Lower leg skin (tissue), 3 donors: ENCODE measurements at regions not wholly inside any gene's neighbourhood (a gene's known extent, or its start where the extent isn't known, plus 50 kb on each side); places are given as distances from the start of the nearest gene placed in this dataset.

Source experiments
- POLR2A ChIP-seq, 2 donors: fragments of 450-650 bp; IDR thresholded peaks; one replicate each; pipeline ENCODE4 v1.6.1; 2016 to 2017; ENCODE audit warnings: antibody characterized with exemption in 2 of 2, mild to moderate bottlenecking in 1 of 2, moderate library complexity in 1 of 2
- TF ChIP-seq, protein P1 (sequence below), 3 donors: fragments of 450-650 bp; IDR thresholded peaks; one replicate each; pipeline ENCODE4 v1.5.1; 2016; ENCODE audit warnings: antibody characterized with exemption in 3 of 3, mild to moderate bottlenecking in 3 of 3, moderate library complexity in 2 of 3

DNA sequence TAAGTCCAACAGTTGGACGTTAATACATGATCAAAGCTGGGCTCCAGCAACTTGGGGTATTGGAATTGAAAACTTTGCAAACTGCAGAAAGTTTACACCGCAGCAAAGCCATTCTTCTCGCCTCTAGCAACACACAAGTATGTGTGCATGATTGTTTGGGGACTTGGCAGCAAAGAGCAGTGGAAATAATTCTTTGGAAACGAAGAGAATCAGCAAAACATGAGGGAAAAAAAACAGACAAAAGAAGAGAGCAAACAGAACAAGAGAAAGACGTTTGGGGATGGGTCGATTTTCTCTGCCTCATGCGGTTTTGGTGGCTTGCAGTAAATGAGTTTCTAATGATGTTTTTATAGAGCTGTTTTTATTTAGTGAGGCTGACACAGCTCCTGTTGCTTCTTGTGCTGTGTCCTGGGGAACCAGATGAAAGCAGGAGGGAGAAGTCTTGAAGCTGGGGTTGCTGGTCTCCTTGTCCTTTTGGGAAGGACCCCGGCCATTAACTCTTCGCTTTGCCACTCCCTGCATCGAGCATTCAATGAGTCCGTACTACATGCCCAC is 502.9 kb downstream of the GRIN2A start:
- TF ChIP-seq POLR2A (IDR thresholded peaks at IDR 0.05): no peak
- TF ChIP-seq, protein P1, sequence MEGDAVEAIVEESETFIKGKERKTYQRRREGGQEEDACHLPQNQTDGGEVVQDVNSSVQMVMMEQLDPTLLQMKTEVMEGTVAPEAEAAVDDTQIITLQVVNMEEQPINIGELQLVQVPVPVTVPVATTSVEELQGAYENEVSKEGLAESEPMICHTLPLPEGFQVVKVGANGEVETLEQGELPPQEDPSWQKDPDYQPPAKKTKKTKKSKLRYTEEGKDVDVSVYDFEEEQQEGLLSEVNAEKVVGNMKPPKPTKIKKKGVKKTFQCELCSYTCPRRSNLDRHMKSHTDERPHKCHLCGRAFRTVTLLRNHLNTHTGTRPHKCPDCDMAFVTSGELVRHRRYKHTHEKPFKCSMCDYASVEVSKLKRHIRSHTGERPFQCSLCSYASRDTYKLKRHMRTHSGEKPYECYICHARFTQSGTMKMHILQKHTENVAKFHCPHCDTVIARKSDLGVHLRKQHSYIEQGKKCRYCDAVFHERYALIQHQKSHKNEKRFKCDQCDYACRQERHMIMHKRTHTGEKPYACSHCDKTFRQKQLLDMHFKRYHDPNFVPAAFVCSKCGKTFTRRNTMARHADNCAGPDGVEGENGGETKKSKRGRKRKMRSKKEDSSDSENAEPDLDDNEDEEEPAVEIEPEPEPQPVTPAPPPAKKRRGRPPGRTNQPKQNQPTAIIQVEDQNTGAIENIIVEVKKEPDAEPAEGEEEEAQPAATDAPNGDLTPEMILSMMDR (IDR thresholded peaks at IDR 0.05): no peak
